ENCODE measurements at regions not wholly inside any gene's neighbourhood (a gene's known extent, or its start where the extent isn't known, plus 50 kb on each side); places are given as distances from the start of the nearest gene placed in this dataset.
A peak's percentile ranks its signal among the peaks of the same experiment; 100 is the strongest.

DNA sequence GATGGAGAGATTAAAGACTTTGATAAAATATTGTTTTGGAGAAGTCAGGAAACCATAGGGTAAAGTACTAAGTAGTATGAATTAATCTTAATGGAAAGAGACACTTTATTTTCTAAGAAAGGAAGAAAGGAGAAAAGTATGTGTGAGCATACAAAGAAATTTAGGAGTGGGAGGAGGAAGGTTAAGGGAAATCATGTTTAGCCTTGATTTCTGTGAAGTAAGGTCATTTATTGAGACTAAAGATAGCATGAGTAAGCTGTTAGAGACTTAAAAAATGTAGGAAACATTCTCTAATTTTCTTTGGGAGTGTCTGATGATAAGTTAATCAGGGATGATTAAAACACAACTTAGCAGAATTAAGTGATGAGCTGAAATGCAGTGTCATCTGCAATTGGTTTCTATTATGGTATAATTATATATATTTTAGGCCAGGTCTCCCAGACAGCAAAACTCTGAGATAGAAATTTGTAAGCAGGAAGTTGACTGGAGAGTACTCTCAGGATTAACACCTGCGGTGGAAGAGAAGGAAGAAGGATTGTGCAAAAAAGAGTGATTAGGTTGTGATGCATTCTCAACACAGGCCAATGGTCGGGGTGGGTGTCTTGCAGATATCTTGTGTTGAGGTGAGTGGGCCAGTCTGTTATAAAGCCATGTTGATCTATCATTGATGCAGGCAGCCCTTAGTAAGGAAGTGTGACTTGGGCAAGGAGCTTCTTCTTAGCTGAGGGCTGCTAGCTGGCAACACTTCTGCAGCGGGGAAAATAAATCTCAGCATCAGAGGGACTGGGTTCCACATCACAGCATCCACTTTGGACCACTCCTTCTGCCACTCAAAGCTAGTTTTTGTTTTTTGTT is 256.2 kb downstream of the AEBP2 start:
- H3K4me1 Mint-ChIP-seq, result peaks cover 20% of the 10 kb centered on the region
- H3K27me3 Mint-ChIP-seq, result no peaks in the 10 kb centered on the region
- peak overlapping the region; percentile 17 for H3K27ac Mint-ChIP-seq
- H3K9me3 Mint-ChIP-seq, result no peaks in the 10 kb centered on the region
- DNase-seq (no peak), ATAC-seq (no peak)
- H3K36me3 Mint-ChIP-seq (ENCODE audit: low read depth), result no peaks in the 10 kb centered on the region
- H3K4me3 Mint-ChIP-seq, result no peak overlapping the region

GRCh38 chr12:19700969-19701368 is 261.7 kb downstream of the AEBP2 start:
- Mint-ChIP-seq H3K36me3 (ENCODE audit: low read depth) (peaks cover 4% of the 10 kb centered on the region), H3K4me1 (no peaks in the 10 kb centered on the region), H3K4me3 (no peak overlapping the region), H3K9me3 (peaks cover 32% of the 10 kb centered on the region), H3K27ac (no peak overlapping the region), H3K27me3 (no peaks in the 10 kb centered on the region)
- no peak for ATAC-seq
- DNase-seq, result no peak

GRCh38 chr12:19704966-19705365 is 265.7 kb downstream of the AEBP2 start:
- peaks cover 4% of the 10 kb centered on the region for H3K36me3 Mint-ChIP-seq (ENCODE audit: low read depth)
- H3K4me3 Mint-ChIP-seq, result no peak overlapping the region
- peaks cover 44% of the 10 kb centered on the region for H3K9me3 Mint-ChIP-seq
- H3K4me1 Mint-ChIP-seq, result no peaks in the 10 kb centered on the region
- ATAC-seq, result no peak
- no peak for DNase-seq
- no peak overlapping the region for H3K27ac Mint-ChIP-seq
- no peaks in the 10 kb centered on the region for H3K27me3 Mint-ChIP-seq

DNA sequence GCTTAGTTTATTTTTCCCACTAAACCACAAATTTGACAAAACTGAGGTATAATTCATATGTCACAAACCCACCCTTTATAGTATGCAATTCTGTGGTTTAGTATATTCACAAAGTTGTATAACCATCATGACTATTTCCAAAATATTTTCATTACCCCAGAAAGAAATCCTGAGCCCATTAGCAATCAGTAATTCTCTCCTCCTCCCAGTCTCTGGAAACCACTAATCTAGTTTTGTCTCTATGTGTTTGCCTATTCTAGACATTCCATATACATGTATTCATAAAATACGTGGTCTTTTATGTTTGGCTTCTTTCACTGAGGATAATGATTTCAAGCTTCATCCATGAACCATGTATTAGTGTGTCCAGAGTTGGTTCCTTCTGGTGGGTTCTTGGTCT is 267.6 kb downstream of the AEBP2 start:
- ATAC-seq (no peak), DNase-seq (no peak)
- no peaks in the 10 kb centered on the region for H3K27me3 Mint-ChIP-seq
- no peak overlapping the region for H3K27ac Mint-ChIP-seq
- H3K36me3 Mint-ChIP-seq (ENCODE audit: low read depth), result peaks cover under 1% of the 10 kb centered on the region
- no peak overlapping the region for H3K4me3 Mint-ChIP-seq
- peaks cover 3% of the 10 kb centered on the region for H3K4me1 Mint-ChIP-seq
- H3K9me3 Mint-ChIP-seq, result peaks cover 40% of the 10 kb centered on the region

DNA sequence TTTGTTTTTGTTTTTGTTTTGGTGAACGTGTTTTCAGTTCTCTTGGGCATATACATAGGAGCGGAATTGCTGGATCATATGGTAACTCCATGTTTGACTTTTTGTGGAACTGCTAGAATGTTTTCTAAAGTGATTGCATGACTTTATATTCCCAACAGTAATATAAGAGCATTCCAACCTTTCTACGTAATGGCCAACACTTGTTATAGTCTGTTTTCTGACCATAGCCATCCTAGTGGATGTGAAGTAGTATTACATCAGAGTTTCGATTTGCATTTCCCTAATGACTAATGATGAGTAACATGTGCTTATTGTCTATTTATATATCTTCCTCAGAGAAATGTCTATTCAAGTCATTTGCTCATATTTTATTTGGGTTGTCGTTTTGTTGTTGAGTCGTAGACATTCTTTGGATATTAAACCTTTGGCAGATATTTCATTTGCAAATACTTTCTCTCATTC is 268.7 kb downstream of the AEBP2 start:
- Mint-ChIP-seq H3K4me3 (no peak overlapping the region), H3K4me1 (peaks cover 6% of the 10 kb centered on the region), H3K9me3 (peaks cover 36% of the 10 kb centered on the region), H3K27me3 (no peaks in the 10 kb centered on the region), H3K36me3 (ENCODE audit: low read depth) (no peaks in the 10 kb centered on the region), H3K27ac (no peak overlapping the region)
- DNase-seq (no peak), ATAC-seq (no peak)

GRCh38 chr12:19709889-19710288 is 270.6 kb downstream of the AEBP2 start:
- H3K27me3 Mint-ChIP-seq, result no peaks in the 10 kb centered on the region
- DNase-seq, result no peak
- H3K9me3 Mint-ChIP-seq, result peaks cover 23% of the 10 kb centered on the region
- H3K36me3 Mint-ChIP-seq (ENCODE audit: low read depth), result no peaks in the 10 kb centered on the region
- no peak for ATAC-seq
- H3K4me3 Mint-ChIP-seq, result no peak overlapping the region
- peaks cover 6% of the 10 kb centered on the region for H3K4me1 Mint-ChIP-seq
- H3K27ac Mint-ChIP-seq, result no peak overlapping the region

GRCh38 chr12:19710811-19711793 is 271.8 kb downstream of the AEBP2 start:
- Mint-ChIP-seq H3K9me3 (peaks cover 14% of the 10 kb centered on the region), H3K4me3 (no peak overlapping the region), H3K27ac (no peak overlapping the region), H3K36me3 (ENCODE audit: low read depth) (no peaks in the 10 kb centered on the region), H3K4me1 (peaks cover 6% of the 10 kb centered on the region), H3K27me3 (no peaks in the 10 kb centered on the region)
- ATAC-seq (no peak), DNase-seq (no peak)

- DNase-seq (no peak), ATAC-seq (peak; percentile 54)
- H3K4me3 Mint-ChIP-seq, result no peak overlapping the region
- H3K27ac Mint-ChIP-seq, result no peak overlapping the region
- peaks cover 6% of the 10 kb centered on the region for H3K4me1 Mint-ChIP-seq
- peaks cover 9% of the 10 kb centered on the region for H3K9me3 Mint-ChIP-seq
- no peaks in the 10 kb centered on the region for H3K27me3 Mint-ChIP-seq
- no peaks in the 10 kb centered on the region for H3K36me3 Mint-ChIP-seq (ENCODE audit: low read depth)
These were observed 272.7 kb downstream of the AEBP2 start for GRCh38 chr12:19712041-19712440.

DNA sequence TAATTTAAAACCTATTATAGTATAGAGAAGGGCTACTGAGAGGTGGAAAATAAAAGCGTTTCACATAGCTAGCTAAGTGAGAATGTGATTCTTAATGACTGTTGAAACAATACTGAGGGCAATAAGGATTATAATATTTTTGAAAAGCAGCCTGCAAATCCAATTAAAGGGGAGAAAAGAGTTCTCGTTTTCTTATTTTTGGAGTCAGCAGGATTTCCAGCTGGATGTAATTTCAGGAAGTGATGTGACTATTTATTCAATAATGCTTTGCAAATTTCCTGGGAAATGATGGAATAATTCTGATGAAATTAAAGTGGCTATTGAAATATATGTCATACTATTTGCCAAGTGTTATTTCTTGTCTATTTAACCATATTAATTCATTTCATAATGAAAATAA is 279.1 kb downstream of the AEBP2 start:
- DNase-seq, result no peak
- Mint-ChIP-seq H3K9me3 (peaks cover 10% of the 10 kb centered on the region), H3K36me3 (ENCODE audit: low read depth) (peaks cover 3% of the 10 kb centered on the region), H3K27ac (no peak overlapping the region), H3K4me3 (no peak overlapping the region), H3K27me3 (no peaks in the 10 kb centered on the region), H3K4me1 (peaks cover 11% of the 10 kb centered on the region)
- no peak for ATAC-seq

GRCh38 chr12:19719672-19720071 is 280.4 kb downstream of the AEBP2 start:
- Mint-ChIP-seq H3K4me1 (peaks cover 11% of the 10 kb centered on the region), H3K27ac (no peak overlapping the region), H3K36me3 (ENCODE audit: low read depth) (peaks cover 3% of the 10 kb centered on the region), H3K4me3 (no peak overlapping the region), H3K27me3 (no peaks in the 10 kb centered on the region), H3K9me3 (peaks cover 8% of the 10 kb centered on the region)
- DNase-seq, result no peak
- no peak for ATAC-seq

DNA sequence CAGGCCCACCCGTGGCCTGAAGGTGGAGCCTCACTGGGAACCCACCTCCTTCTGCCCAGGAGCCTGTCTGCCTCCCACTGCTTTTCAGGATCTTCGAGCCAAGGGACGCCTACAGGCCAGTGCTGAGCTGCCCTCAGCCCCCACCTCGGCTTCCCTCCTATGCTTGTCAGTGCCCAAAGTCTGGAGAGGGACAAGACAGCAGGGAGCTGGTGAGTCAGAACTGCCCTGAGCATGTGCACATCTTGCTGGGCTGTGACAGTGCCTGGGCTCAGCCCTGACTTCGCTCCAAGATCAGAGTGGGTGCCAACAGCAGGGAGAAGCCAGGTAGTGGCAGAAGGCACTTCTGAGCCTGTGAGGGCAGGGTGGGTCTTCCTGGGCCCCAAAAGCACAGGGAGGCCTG is 286.8 kb downstream of the AEBP2 start:
- Mint-ChIP-seq H3K4me3 (no peak overlapping the region), H3K36me3 (ENCODE audit: low read depth) (peaks cover 3% of the 10 kb centered on the region), H3K27ac (no peak overlapping the region), H3K27me3 (no peaks in the 10 kb centered on the region), H3K4me1 (peaks cover 2% of the 10 kb centered on the region), H3K9me3 (peaks cover 9% of the 10 kb centered on the region)
- ATAC-seq (no peak), DNase-seq (no peak)

DNA sequence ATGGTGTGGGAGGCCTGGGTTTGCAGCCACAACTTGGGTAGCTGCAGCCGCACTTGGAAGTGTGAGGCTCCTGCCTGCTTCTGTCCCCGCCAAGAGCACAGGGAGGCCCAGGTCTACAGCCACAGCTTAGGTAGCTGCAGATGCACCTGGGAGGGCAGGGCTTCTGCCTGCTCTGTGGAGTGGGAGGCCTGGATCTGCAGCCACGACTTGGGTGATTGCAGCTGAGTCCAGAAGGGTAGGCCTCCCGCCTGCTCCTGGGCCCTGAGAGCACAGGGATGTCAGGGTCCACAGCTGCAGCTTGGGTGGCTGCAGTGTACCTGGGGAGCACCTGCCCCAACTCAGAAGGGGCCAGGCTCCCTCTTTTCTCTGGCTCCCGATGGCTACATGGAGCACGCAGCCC is 287.3 kb downstream of the AEBP2 start:
- no peak for DNase-seq
- no peaks in the 10 kb centered on the region for H3K4me1 Mint-ChIP-seq
- peaks cover 9% of the 10 kb centered on the region for H3K9me3 Mint-ChIP-seq
- ATAC-seq, result peak; percentile 10
- H3K4me3 Mint-ChIP-seq, result no peak overlapping the region
- peaks cover 3% of the 10 kb centered on the region for H3K36me3 Mint-ChIP-seq (ENCODE audit: low read depth)
- no peaks in the 10 kb centered on the region for H3K27me3 Mint-ChIP-seq
- H3K27ac Mint-ChIP-seq, result no peak overlapping the region

DNA sequence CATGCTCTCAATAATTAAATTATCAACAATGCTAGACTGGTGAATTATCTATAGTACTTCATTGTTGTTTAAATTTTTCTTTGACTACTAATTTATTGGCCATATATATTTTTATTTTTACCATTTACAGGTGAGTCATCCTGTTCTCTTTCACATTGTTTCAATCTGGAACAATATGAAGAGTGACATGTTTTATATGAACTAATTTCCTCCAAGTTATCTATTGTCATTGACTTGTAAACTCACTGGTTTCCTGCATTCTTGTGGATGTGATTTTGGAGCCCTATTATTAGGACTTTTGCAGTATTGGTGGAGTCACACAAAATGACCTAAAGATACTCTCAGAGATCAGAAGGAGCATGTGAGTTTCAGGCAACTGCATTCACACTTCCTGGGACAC is 297.7 kb downstream of the AEBP2 start:
- Mint-ChIP-seq H3K4me1 (no peaks in the 10 kb centered on the region), H3K36me3 (ENCODE audit: low read depth) (no peaks in the 10 kb centered on the region), H3K4me3 (no peak overlapping the region), H3K27ac (no peak overlapping the region), H3K27me3 (no peaks in the 10 kb centered on the region), H3K9me3 (peaks cover 5% of the 10 kb centered on the region)
- DNase-seq (no peak), ATAC-seq (no peak)

GRCh38 chr12:19739195-19739776 is 300.0 kb downstream of the AEBP2 start:
- H3K4me1 Mint-ChIP-seq, result no peaks in the 10 kb centered on the region
- ATAC-seq (no peak), DNase-seq (peak; percentile 27)
- H3K9me3 Mint-ChIP-seq, result peaks cover 5% of the 10 kb centered on the region
- no peak overlapping the region for H3K27ac Mint-ChIP-seq
- no peak overlapping the region for H3K4me3 Mint-ChIP-seq
- no peaks in the 10 kb centered on the region for H3K36me3 Mint-ChIP-seq (ENCODE audit: low read depth)
- no peaks in the 10 kb centered on the region for H3K27me3 Mint-ChIP-seq
